ENCODE measurements at regions not wholly inside any gene's neighbourhood (a gene's known extent, or its start where the extent isn't known, plus 50 kb on each side); places are given as distances from the start of the nearest gene placed in this dataset.

GRCh38 chr20:6704132-6704861 is 63.2 kb upstream of the BMP2 start (continued):
- TF ChIP-seq TFDP1 (CRISPR knock-in tag; IDR thresholded peaks at IDR 0.05; ENCODE audit: borderline replicate concordance) (no peak), ZNF264 (CRISPR knock-in tag; IDR thresholded peaks at IDR 0.05) (no peak), TIGD3 (CRISPR knock-in tag; IDR thresholded peaks at IDR 0.05; ENCODE audit: borderline replicate concordance) (no peak), ZBTB42 (CRISPR knock-in tag; IDR thresholded peaks at IDR 0.05) (no peak), ZSCAN31 (CRISPR knock-in tag; IDR thresholded peaks at IDR 0.05; ENCODE audit: low read depth) (no peak), MTF2 (CRISPR knock-in tag; IDR thresholded peaks at IDR 0.05; ENCODE audit: borderline replicate concordance) (no peak), NFYC (CRISPR knock-in tag; IDR thresholded peaks at IDR 0.05) (0 out of 2 replicates have a peak, but pooled peaks have one; percentile 7), FUBP1 (CRISPR knock-in tag; IDR thresholded peaks at IDR 0.05; ENCODE audit: borderline replicate concordance) (no peak), KDM3A (CRISPR knock-in tag; IDR thresholded peaks at IDR 0.05; ENCODE audit: low read depth) (no peak), BRCA1 (CRISPR knock-in tag; IDR thresholded peaks at IDR 0.05) (no peak), NFYB (CRISPR knock-in tag; IDR thresholded peaks at IDR 0.05) (no peak), MIER3 (CRISPR knock-in tag; IDR thresholded peaks at IDR 0.05; ENCODE audit: borderline replicate concordance) (peak; percentile 83), HHEX (CRISPR knock-in tag; IDR thresholded peaks at IDR 0.05) (no peak), ZNF770 (CRISPR knock-in tag; IDR thresholded peaks at IDR 0.05) (no peak), GPBP1L1 (CRISPR knock-in tag; IDR thresholded peaks at IDR 0.05) (no peak), HNRNPH1 (optimal IDR thresholded peaks at IDR 0.05; ENCODE audit: low read depth, low read length) (no peak), DRAP1 (CRISPR knock-in tag; IDR thresholded peaks at IDR 0.05) (peak; percentile 87), ZNF740 (CRISPR knock-in tag; IDR thresholded peaks at IDR 0.05) (no peak), ZNF567 (CRISPR knock-in tag; IDR thresholded peaks at IDR 0.05; ENCODE audit: borderline replicate concordance) (no peak), DDIT3 (CRISPR knock-in tag; IDR thresholded peaks at IDR 0.05) (no peak), ZSCAN29 (CRISPR knock-in tag; conservative IDR thresholded peaks at IDR 0.05) (0 out of 2 replicates have a peak, but pooled peaks have one; percentile 55)
